ENCODE measurements at regions not wholly inside any gene's neighbourhood (a gene's known extent, or its start where the extent isn't known, plus 50 kb on each side); places are given as distances from the start of the nearest gene placed in this dataset.

GRCh38 chr5:123813264-123813663 is 301.3 kb downstream of the CSNK1G3 start:
- no peak for DNase-seq (ENCODE audit: insufficient read length, low spot score)
- no peak for FAIRE-seq

- FAIRE-seq (no peak), DNase-seq (ENCODE audit: insufficient read length, low spot score) (no peak)
Measured at GRCh38 chr5:123811831-123812230, 299.9 kb downstream of the CSNK1G3 start.

- DNase-seq (ENCODE audit: insufficient read length, low spot score) (no peak), FAIRE-seq (no peak)
Measured at GRCh38 chr5:123810746-123811340, 298.9 kb downstream of the CSNK1G3 start.

- FAIRE-seq (no peak), DNase-seq (ENCODE audit: insufficient read length, low spot score) (no peak)
Measured at GRCh38 chr5:123810253-123810652, 298.3 kb downstream of the CSNK1G3 start.

GRCh38 chr5:123809594-123810221 is 297.7 kb downstream of the CSNK1G3 start:
- FAIRE-seq, result no peak
- no peak for DNase-seq (ENCODE audit: insufficient read length, low spot score)

GRCh38 chr5:123808461-123809380 is 296.7 kb downstream of the CSNK1G3 start:
- no peak for FAIRE-seq
- no peak for DNase-seq (ENCODE audit: insufficient read length, low spot score)

- FAIRE-seq, result no peak
Measured at GRCh38 chr5:123807177-123807945, 295.4 kb downstream of the CSNK1G3 start.

GRCh38 chr5:123806644-123807043 is 294.7 kb downstream of the CSNK1G3 start:
- FAIRE-seq (no peak), DNase-seq (ENCODE audit: insufficient read length, low spot score) (no peak)

More at GRCh38 chr5:123807177-123807945, 295.4 kb downstream of the CSNK1G3 start:
- no peak for DNase-seq (ENCODE audit: insufficient read length, low spot score)

- FAIRE-seq, result no peak
- no peak for DNase-seq (ENCODE audit: insufficient read length, low spot score)
Measured at GRCh38 chr5:123805300-123805699, 293.3 kb downstream of the CSNK1G3 start.

GRCh38 chr5:123803359-123803758 is 291.4 kb downstream of the CSNK1G3 start:
- DNase-seq (ENCODE audit: insufficient read length, low spot score) (no peak), FAIRE-seq (no peak)

GRCh38 chr5:123802298-123802951 is 290.4 kb downstream of the CSNK1G3 start:
- no peak for FAIRE-seq
- no peak for DNase-seq (ENCODE audit: insufficient read length, low spot score)

GRCh38 chr5:123800640-123801039 is 288.7 kb downstream of the CSNK1G3 start:
- DNase-seq (ENCODE audit: insufficient read length, low spot score) (no peak), FAIRE-seq (no peak)

- FAIRE-seq (no peak), DNase-seq (ENCODE audit: insufficient read length, low spot score) (no peak)
Measured at GRCh38 chr5:123795688-123796087, 283.7 kb downstream of the CSNK1G3 start.

- DNase-seq (ENCODE audit: insufficient read length, low spot score) (no peak), FAIRE-seq (no peak)
Measured at GRCh38 chr5:123790226-123790625, 278.2 kb downstream of the CSNK1G3 start.

GRCh38 chr5:123787635-123788034 is 275.7 kb downstream of the CSNK1G3 start:
- FAIRE-seq, result no peak
- DNase-seq (ENCODE audit: insufficient read length, low spot score), result no peak

- DNase-seq (ENCODE audit: insufficient read length, low spot score) (no peak), FAIRE-seq (no peak)
Measured at GRCh38 chr5:123787136-123787535, 275.2 kb downstream of the CSNK1G3 start.

GRCh38 chr5:123786411-123786810 is 274.4 kb downstream of the CSNK1G3 start:
- DNase-seq (ENCODE audit: insufficient read length, low spot score) (no peak), FAIRE-seq (no peak)

GRCh38 chr5:123785162-123786071 is 273.4 kb downstream of the CSNK1G3 start:
- DNase-seq (ENCODE audit: insufficient read length, low spot score) (no peak), FAIRE-seq (no peak)

- no peak for FAIRE-seq
Measured at GRCh38 chr5:123783421-123783820, 271.4 kb downstream of the CSNK1G3 start.

More at GRCh38 chr5:123783421-123783820, 271.4 kb downstream of the CSNK1G3 start:
- DNase-seq (ENCODE audit: insufficient read length, low spot score), result no peak
